ENCODE measurements at regions not wholly inside any gene's neighbourhood (a gene's known extent, or its start where the extent isn't known, plus 50 kb on each side); places are given as distances from the start of the nearest gene placed in this dataset.

GRCh38 chr15:62571072-62571471, 406.0 kb upstream of the C2CD4B start:
- TF ChIP-seq CTCF (IDR thresholded peaks at IDR 0.05; ENCODE audit: low read depth, low read length) (no peak), EZH2phosphoT487 (IDR thresholded peaks at IDR 0.05; ENCODE audit: low read depth) (no peak)

Data from OCI-LY3 (cell line).